HL-60 (cell line): ENCODE measurements at regions not wholly inside any gene's neighbourhood (a gene's known extent, or its start where the extent isn't known, plus 50 kb on each side); places are given as distances from the start of the nearest gene placed in this dataset.

Experiments used
- GABPA ChIP-seq: IDR thresholded peaks from 2 replicates; pipeline ENCODE4 v1.6.1; 2012; ENCODE audit warnings: low read depth
- POLR2AphosphoS5 ChIP-seq: IDR thresholded peaks from 2 replicates; pipeline ENCODE4 v1.6.1; 2012; ENCODE audit warnings: low read depth
- SPI1 ChIP-seq: IDR thresholded peaks from 2 replicates; pipeline ENCODE4 v1.6.1; 2012; ENCODE audit warnings: low read depth, mild to moderate bottlenecking, borderline replicate concordance
- TF ChIP-seq, protein P1 (sequence below): IDR thresholded peaks from one replicate; pipeline ENCODE4 v1.5.1; 2011; ENCODE audit warnings: low read length, control low read depth, inconsistent platforms; ENCODE audit not compliant: insufficient read depth
- TF ChIP-seq, protein P2 (sequence below): IDR thresholded peaks from 2 replicates; pipeline ENCODE4 v1.6.1; 2012; ENCODE audit warnings: low read depth; ENCODE audit not compliant: insufficient replicate concordance

DNA sequence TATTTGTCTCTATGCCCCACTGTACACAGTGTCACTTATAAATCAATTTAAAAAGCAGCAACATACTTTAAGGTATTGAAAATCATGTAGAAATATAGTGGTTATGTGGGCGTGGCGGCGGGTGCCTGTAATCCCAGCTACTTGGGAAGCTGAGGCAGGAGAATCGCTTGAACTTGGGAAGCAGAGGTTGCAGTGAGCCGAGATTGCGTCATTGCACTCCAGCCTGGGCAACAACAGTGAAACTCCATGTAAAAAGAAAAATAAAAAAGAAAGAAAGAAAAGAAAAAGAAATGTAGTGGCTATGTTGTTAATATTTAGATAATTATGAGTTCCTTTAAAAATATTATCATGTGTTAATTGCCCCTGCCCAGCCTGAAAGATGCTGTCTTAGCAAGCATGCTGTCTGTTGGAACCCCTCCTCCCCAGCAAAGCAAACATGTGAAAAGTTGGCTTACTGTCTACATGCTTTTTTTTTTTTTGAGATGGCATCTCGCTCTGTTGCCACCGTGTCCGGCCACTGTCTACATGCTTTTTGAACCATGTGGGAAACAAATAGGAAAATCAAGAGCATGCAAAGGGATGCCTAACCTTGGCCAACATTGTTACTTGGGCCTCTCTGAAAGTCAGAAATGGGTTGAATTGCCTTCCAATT is 151.4 kb upstream of the TSHZ2 start:
- TF ChIP-seq, protein P1, sequence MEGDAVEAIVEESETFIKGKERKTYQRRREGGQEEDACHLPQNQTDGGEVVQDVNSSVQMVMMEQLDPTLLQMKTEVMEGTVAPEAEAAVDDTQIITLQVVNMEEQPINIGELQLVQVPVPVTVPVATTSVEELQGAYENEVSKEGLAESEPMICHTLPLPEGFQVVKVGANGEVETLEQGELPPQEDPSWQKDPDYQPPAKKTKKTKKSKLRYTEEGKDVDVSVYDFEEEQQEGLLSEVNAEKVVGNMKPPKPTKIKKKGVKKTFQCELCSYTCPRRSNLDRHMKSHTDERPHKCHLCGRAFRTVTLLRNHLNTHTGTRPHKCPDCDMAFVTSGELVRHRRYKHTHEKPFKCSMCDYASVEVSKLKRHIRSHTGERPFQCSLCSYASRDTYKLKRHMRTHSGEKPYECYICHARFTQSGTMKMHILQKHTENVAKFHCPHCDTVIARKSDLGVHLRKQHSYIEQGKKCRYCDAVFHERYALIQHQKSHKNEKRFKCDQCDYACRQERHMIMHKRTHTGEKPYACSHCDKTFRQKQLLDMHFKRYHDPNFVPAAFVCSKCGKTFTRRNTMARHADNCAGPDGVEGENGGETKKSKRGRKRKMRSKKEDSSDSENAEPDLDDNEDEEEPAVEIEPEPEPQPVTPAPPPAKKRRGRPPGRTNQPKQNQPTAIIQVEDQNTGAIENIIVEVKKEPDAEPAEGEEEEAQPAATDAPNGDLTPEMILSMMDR = no peak
- TF ChIP-seq GABPA (no peak), POLR2AphosphoS5 (no peak), SPI1 (no peak)
- TF ChIP-seq, protein P2, sequence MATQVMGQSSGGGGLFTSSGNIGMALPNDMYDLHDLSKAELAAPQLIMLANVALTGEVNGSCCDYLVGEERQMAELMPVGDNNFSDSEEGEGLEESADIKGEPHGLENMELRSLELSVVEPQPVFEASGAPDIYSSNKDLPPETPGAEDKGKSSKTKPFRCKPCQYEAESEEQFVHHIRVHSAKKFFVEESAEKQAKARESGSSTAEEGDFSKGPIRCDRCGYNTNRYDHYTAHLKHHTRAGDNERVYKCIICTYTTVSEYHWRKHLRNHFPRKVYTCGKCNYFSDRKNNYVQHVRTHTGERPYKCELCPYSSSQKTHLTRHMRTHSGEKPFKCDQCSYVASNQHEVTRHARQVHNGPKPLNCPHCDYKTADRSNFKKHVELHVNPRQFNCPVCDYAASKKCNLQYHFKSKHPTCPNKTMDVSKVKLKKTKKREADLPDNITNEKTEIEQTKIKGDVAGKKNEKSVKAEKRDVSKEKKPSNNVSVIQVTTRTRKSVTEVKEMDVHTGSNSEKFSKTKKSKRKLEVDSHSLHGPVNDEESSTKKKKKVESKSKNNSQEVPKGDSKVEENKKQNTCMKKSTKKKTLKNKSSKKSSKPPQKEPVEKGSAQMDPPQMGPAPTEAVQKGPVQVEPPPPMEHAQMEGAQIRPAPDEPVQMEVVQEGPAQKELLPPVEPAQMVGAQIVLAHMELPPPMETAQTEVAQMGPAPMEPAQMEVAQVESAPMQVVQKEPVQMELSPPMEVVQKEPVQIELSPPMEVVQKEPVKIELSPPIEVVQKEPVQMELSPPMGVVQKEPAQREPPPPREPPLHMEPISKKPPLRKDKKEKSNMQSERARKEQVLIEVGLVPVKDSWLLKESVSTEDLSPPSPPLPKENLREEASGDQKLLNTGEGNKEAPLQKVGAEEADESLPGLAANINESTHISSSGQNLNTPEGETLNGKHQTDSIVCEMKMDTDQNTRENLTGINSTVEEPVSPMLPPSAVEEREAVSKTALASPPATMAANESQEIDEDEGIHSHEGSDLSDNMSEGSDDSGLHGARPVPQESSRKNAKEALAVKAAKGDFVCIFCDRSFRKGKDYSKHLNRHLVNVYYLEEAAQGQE = no peak
